GM12875 (cell line): ENCODE measurements at regions not wholly inside any gene's neighbourhood (a gene's known extent, or its start where the extent isn't known, plus 50 kb on each side); places are given as distances from the start of the nearest gene placed in this dataset.

Experiments
- H3K4me3 ChIP-seq: one replicate; pipeline ENCODE4 v1.5.1; 2011; ENCODE audit warnings: low read depth, low read length, control low read depth
- TF ChIP-seq, protein P1 (sequence below): IDR thresholded peaks from 2 replicates; pipeline ENCODE4 v1.5.1; 2011; ENCODE audit warnings: low read depth, mild to moderate bottlenecking, control low read depth, inconsistent platforms, low read length, moderate library complexity, borderline replicate concordance; ENCODE audit not compliant: insufficient read depth

DNA sequence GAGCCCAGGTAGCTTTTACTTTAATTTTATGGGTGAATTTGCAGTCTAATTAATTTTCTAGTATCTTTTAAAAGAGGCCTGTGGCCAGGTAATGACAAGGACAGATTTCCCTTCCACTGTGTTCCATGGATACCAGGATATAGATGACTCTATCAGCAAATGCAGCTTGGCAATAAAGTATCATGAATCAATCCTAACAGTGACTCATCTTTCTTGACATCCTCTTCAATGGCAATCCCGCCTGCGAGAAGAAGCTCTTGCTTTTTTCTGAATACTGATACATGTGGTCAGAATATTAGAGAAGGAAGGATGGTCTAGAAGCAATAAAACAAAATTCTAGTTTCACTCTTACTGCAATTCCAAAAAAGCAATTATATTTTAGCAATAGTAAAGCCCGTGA, 267.8 kb downstream of the DTHD1 start:
- no peak overlapping the region for H3K4me3 ChIP-seq
- TF ChIP-seq, protein P1, sequence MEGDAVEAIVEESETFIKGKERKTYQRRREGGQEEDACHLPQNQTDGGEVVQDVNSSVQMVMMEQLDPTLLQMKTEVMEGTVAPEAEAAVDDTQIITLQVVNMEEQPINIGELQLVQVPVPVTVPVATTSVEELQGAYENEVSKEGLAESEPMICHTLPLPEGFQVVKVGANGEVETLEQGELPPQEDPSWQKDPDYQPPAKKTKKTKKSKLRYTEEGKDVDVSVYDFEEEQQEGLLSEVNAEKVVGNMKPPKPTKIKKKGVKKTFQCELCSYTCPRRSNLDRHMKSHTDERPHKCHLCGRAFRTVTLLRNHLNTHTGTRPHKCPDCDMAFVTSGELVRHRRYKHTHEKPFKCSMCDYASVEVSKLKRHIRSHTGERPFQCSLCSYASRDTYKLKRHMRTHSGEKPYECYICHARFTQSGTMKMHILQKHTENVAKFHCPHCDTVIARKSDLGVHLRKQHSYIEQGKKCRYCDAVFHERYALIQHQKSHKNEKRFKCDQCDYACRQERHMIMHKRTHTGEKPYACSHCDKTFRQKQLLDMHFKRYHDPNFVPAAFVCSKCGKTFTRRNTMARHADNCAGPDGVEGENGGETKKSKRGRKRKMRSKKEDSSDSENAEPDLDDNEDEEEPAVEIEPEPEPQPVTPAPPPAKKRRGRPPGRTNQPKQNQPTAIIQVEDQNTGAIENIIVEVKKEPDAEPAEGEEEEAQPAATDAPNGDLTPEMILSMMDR, result no peak

DNA sequence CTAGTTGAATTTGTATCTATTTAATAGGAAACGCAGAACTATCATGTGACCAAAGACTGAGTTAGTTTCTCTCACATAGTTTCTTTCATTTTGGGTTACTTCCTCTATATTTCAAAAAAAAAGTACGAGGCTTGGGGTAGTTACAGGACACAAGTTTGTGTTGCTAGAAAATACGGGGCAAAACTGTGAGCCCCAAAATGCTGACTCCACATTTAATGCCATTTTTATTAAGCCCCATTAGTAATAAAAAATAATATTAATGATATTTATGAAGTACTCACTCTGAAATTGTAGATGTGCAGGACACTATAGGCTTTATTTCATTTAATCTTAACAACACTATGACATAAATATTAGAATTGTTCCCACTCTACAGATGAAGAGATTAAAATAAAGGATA, 268.6 kb downstream of the DTHD1 start:
- TF ChIP-seq, protein P1, result no peak

DNA sequence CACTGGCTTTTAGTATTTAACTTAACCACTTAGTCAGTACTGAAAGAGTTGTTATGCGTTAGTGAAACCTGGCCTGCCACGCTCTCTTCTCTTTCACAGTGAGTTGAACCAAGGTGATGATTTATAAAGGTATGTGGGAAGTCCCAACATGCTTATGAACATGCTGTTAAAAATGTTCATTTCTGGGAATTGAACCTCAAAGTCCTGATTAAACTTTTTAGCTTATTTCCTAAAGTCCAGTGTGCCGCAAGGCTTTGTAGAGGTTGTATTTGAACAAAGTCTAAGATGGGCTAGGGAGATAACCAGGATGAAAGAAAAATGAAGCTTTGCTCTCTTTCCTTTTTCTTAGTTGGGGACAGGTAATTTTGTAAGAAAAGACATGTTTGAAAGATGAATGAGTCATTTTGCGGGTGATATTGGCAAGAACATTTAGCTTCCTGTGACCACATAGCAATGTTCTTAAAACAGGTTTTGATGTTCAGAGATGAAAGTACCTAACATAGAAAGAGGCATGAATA, 270.3 kb downstream of the DTHD1 start:
- no peak overlapping the region for H3K4me3 ChIP-seq
- TF ChIP-seq, protein P1, result no peak

More for the DNA sequence above, 268.6 kb downstream of the DTHD1 start:
- no peak overlapping the region for H3K4me3 ChIP-seq

DNA sequence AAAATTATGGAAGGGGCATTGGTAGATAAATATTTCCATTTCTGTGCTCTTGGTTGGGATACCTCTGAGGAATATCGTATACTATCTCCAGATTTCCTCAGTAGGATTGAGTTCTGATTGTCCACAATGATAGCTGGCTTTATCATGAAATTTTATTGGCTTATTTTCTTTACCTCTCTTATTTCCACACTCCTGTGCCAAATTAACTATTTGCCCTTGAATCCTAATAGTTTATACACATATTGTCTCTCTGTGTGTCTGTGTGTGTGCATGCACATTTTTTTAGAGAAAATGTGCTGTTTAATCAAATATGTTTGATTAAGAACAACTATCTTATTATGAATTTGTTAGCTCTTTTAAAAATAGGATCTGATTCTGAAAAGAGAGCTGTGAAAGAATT, 271.6 kb downstream of the DTHD1 start:
- no peak overlapping the region for H3K4me3 ChIP-seq
- TF ChIP-seq, protein P1, result no peak

DNA sequence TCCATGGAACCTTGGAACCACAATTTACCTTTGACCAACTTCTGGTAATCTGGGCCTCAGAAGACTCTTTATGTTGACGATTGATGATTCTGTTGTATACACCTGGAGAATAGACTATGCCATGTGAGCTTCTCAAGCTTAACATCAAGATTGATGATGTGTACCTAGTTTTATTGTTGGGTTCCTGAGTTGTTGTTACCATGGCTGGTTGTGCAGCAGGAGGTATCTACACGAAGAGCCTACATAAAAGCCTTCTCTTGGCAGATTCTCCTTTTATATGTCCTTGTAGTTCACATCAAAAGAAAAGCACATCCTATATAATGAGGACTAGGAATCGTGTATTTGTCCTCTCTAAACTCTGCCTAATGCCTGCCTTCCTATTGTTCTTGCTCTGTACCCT, 272.0 kb downstream of the DTHD1 start:
- no peak overlapping the region for H3K4me3 ChIP-seq
- TF ChIP-seq, protein P1, result no peak

DNA sequence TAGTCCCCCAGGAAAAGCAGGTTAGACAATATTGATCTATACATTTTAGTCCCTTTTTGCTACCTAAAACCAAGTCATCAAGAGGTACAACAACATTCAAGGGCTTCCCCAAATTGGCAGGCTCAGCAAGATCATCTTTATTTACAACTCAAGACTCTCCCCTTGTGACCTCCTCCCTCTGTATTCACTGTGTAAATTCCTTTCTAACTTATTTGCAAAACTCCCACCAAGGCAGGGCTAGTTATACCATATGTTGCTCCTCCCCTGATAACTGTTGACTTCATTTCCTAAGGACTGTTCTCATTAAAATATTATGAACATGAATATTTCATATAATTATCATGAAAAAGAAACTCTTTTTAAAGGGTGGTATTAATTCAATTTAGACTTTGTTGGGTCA, 275.6 kb downstream of the DTHD1 start:
- TF ChIP-seq, protein P1, result no peak

DNA sequence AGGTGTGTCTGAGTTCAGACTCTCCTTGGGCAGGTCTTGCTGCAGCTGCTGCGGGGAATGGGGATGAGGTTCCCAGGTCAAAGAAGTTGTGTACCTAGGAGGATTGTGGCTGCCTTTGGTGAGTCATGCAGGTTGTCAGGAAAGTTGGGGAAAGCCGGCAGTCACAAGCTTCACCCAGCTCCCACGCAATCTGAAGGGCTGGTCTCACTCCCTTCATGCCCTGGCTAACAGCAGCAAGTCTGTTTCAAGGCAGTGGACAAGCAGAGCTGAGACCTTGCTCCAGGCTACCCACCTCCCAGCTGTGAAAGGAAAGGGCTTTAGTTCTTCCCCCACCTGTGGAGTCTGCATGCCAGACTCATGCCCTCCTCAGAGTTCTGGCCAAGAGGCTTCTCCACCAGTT, 287.2 kb downstream of the DTHD1 start:
- TF ChIP-seq, protein P1, result no peak
- H3K4me3 ChIP-seq, result no peak overlapping the region

More for the DNA sequence above, 275.6 kb downstream of the DTHD1 start:
- no peak overlapping the region for H3K4me3 ChIP-seq
